ENCODE measurements at regions not wholly inside any gene's neighbourhood (a gene's known extent, or its start where the extent isn't known, plus 50 kb on each side); places are given as distances from the start of the nearest gene placed in this dataset.
"Not testable (repeated sequence)": the region's sequence is repeated elsewhere in the genome, so short reads cannot be mapped to it uniquely, and the experiment has no call there.

DNA sequence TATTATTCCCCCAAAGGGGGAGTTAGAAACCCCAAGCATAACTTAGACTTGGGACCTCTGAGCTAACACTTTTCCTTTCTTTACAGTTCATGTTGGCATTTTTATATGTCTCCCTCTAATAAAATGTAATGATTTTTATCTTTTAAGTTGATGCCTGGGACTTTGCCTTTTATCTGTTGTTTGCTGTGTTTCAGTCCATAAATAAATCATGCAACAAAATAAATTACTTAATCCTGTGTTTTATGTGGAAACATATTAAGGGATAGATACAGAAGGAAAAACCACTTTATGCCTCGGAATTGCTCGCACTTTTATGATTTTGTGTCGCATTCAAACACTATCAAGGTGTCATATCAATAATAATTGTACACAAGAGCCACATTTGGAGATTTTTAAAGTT is 93.7 kb upstream of the TBC1D5 start:
- no peak for TF ChIP-seq JUND (IDR thresholded peaks at IDR 0.05; ENCODE audit: low read depth)
- no peak for DNase-seq (ENCODE audit: low read depth in 1 of 2, low spot score in 1 of 2)
- in situ Hi-C loops (cut with HindIII; ENCODE audit: low pct_unique_long_range_greater_than_20kb, low sequenced_read_pairs): no loop called here

DNA sequence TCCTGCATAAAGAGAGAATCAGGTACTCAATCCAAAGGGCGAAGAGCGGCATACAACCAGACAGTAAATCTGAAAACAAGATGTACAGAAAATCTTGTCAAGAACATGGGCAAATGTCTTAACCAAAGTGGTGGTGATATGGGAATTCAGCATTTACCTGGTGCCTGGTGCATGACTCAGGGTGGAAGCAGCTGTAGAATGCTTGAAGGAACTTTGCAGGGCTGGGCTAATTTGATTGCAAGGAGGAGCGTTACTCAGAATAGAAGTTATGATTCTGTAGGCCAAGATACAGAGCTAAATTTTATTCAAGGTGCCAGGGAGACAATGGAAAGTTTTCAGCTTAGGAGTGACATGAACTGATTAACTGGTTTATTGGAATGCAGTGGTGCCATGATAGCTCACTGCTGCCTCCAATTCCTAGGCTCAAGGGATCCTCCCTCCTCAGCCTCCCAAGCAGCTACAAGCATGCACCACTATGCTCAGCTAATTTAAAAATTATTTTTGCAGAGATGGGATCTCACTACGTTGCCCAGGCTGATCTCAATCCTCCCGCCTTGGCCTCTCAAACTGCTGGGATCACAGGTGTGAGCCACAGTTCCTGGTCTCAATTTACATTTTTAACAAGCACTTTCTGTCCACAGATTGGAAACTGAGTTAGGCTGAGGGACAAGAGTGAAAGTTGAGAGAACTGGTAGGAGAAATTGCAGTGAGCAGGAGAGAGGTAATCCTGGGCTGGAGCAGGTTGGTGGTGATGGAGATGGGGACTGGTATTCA is 91.5 kb upstream of the TBC1D5 start:
- no peak for TF ChIP-seq JUND (IDR thresholded peaks at IDR 0.05; ENCODE audit: low read depth)
- in situ Hi-C loops (cut with HindIII; ENCODE audit: low pct_unique_long_range_greater_than_20kb, low sequenced_read_pairs): no loop called here
- no peak for DNase-seq (ENCODE audit: low read depth in 1 of 2, low spot score in 1 of 2)

DNA sequence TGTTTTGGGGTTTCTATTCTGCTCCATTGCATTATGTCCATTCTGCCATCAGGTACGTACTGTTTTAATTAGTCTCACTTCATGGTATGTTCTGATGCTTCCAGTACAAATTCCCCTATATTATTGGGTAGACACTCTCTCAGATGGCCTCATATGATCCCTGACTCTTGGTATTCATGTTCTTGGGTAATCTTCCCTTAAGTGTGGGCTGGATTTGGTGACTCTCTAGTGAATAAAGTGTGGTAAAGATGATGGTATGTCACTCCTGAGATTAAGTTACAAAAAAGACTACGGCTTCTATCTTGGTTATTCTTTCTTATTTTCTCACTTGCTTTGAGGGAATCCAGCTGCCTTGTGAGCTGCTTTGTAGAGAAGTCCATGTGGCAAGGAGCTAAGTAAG is 89.6 kb upstream of the TBC1D5 start:
- no peak for DNase-seq (ENCODE audit: low read depth in 1 of 2, low spot score in 1 of 2)
- no peak for TF ChIP-seq JUND (IDR thresholded peaks at IDR 0.05; ENCODE audit: low read depth)
- in situ Hi-C loops (cut with HindIII; ENCODE audit: low pct_unique_long_range_greater_than_20kb, low sequenced_read_pairs): no loop called here

DNA sequence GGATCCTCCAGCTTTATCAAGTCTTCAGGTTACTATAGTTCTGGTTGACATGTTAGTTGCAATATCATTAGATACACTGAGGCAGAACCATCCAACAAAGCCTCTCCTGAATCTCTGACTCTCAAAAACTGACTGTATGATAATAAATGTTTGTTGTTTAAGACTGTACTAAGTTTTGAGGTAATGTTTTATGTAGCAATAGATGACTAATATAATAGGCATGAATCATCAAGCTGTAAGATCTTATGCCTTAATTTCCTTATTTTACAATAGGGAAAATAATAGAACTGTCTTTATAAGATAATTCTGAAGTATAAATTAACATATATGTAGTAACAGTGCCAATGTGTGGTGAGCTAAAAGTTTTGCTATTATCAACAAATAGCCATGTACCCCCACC is 88.9 kb upstream of the TBC1D5 start:
- TF ChIP-seq JUND (IDR thresholded peaks at IDR 0.05; ENCODE audit: low read depth): no peak
- in situ Hi-C loops (cut with HindIII; ENCODE audit: low pct_unique_long_range_greater_than_20kb, low sequenced_read_pairs): no loop called here
- DNase-seq (ENCODE audit: low read depth in 1 of 2, low spot score in 1 of 2): no peak

DNA sequence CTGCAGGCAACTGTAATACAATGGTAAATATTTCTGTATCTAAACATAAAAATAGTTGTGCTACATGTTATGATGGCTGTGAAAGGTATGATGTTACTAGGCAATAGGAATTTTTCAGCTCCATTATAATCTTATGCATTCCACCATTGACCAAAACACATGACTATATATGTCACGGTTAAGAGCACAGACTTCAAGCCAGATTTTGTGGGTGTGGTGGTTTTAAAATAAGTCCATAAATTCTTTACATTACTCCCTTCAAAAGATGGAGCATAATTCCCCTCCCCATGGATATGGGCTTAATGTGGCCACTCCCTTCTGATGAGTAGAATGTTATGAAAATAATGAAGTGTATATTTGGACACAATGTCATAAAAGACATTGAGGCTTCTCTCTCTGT is 88.4 kb upstream of the TBC1D5 start:
- TF ChIP-seq JUND (IDR thresholded peaks at IDR 0.05; ENCODE audit: low read depth): no peak
- no peak for DNase-seq (ENCODE audit: low read depth in 1 of 2, low spot score in 1 of 2)
- in situ Hi-C loops (cut with HindIII; ENCODE audit: low pct_unique_long_range_greater_than_20kb, low sequenced_read_pairs): no loop called here

DNA sequence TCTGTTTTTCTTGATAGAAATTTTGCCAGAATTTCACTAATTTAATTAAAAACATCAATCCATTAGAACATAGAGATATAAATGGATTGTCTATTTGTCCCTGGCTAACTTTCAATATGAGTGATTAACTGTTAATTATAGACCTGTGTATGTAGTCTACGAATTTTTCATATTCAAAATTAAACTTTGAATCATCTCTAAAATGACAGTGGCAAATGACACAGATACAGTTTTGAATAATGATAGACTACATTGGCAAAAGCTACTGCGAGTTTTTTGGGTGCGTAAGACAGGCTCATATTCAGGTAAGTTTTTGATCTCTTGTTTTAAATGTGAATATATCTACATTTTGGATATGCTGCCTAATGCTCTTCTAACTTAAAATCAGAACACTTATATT is 86.0 kb upstream of the TBC1D5 start:
- TF ChIP-seq JUND (IDR thresholded peaks at IDR 0.05; ENCODE audit: low read depth): no peak
- no peak for DNase-seq (ENCODE audit: low read depth in 1 of 2, low spot score in 1 of 2)
- in situ Hi-C loops (cut with HindIII; ENCODE audit: low pct_unique_long_range_greater_than_20kb, low sequenced_read_pairs): no loop called here

DNA sequence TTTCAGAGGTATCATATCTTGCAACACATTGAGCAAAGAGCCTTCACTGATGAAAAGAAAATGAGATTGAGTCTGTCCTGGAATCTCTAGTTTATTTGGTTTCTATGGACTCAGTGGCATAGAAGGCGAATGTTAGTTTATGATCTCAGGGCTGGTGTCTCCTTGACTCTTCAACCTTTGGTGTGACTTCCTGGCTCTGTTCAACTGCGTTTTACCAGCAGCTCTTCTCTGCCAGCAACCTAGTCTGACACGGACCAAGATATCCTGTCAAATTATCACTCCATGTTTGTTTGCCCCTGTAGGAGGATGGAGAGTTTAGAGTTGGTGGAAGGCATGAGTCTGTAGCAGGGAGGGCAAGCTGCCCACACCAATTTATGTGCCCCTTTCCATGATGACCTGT is 82.9 kb upstream of the TBC1D5 start:
- TF ChIP-seq JUND (IDR thresholded peaks at IDR 0.05; ENCODE audit: low read depth): no peak
- no peak for DNase-seq (ENCODE audit: low read depth in 1 of 2, low spot score in 1 of 2)
- in situ Hi-C loops (cut with HindIII; ENCODE audit: low pct_unique_long_range_greater_than_20kb, low sequenced_read_pairs): no loop called here

DNA sequence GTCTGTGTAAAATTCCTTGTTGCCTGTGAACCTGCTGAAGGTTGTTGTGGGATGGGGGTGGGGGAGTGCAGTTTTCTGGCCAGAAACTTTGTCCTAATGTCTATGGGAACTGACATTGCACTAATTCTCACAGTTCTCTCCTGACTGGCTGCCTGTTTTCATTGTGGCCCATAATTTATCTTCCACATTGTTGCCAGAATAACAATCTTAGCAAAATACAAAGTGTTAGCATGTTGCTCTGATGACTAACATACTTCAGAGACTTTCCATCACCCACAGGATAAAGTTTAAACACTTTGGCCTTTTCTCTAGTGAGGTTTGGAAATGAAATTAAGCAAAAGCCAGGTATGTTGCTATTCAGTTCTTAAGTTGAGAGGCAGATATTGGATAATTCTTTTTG is 81.4 kb upstream of the TBC1D5 start:
- no peak for TF ChIP-seq JUND (IDR thresholded peaks at IDR 0.05; ENCODE audit: low read depth)
- no peak for DNase-seq (ENCODE audit: low read depth in 1 of 2, low spot score in 1 of 2)
- in situ Hi-C loops (cut with HindIII; ENCODE audit: low pct_unique_long_range_greater_than_20kb, low sequenced_read_pairs): no loop called here

DNA sequence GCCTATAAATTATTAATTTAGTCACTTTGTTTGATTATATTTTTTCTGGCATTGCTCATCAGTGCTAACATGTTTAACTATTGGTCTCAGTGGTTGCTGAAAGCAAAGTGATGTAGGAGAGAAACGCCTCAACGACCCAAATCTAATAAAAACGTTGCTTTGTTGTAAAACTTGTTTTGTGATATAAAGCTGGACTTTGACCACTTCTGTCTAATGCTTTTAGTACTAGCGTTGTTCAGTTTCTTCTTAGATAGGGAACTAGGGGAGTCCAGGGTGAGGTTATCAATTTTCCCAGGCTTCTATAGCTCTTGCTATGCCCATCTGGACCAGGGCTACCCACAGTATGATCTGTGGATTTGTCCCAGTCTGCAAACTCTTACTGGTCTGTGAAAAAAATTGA is 80.6 kb upstream of the TBC1D5 start:
- no peak for TF ChIP-seq JUND (IDR thresholded peaks at IDR 0.05; ENCODE audit: low read depth)
- no peak for DNase-seq (ENCODE audit: low read depth in 1 of 2, low spot score in 1 of 2)
- in situ Hi-C loops (cut with HindIII; ENCODE audit: low pct_unique_long_range_greater_than_20kb, low sequenced_read_pairs): no loop called here

DNA sequence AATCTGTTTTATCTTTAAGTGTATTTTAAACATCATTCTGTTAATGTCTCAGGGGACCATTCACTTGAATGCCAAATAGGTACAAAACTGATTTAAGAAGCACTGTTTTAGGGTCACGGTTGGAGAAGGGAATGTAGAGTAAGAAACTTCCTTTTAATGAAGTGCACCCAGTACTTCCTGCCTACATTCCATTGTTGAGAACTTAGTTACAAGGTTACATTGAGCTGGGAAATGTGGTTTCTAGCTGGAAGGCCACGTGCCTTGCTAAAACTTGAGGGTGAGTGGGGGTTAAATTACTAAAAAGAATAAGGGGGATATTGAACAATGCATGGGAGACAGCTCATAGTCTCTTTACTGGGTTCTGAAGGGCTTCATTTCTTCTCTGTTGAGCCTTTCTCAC is 78.3 kb upstream of the TBC1D5 start:
- in situ Hi-C loops (cut with HindIII; ENCODE audit: low pct_unique_long_range_greater_than_20kb, low sequenced_read_pairs): no loop called here
- no peak for TF ChIP-seq JUND (IDR thresholded peaks at IDR 0.05; ENCODE audit: low read depth)

DNA sequence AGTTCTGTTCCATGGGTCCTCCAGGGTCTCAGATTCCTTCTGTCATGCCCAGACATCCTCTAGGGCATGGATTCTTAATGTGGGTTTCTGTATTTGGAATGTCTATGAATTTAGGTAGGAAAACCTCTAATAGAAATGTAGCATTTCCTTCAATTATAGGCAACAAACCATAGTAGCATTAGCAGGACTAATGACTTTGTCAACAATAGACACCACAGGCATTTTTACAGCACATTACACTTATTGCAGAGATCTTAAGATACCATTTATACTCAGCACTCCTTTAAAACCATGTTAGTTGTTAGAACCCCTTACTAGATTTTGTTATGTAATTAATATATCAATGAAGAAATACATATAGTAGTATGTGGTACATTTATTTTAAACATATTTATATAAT is 77.8 kb upstream of the TBC1D5 start:
- in situ Hi-C loops (cut with HindIII; ENCODE audit: low pct_unique_long_range_greater_than_20kb, low sequenced_read_pairs): no loop called here
- DNase-seq (ENCODE audit: low read depth in 1 of 2, low spot score in 1 of 2): peak; percentile 13 to 27
- TF ChIP-seq JUND (IDR thresholded peaks at IDR 0.05; ENCODE audit: low read depth): no peak

More for the DNA sequence above, 78.3 kb upstream of the TBC1D5 start:
- DNase-seq (ENCODE audit: low read depth in 1 of 2, low spot score in 1 of 2): peak; percentile 23 to 27

DNA sequence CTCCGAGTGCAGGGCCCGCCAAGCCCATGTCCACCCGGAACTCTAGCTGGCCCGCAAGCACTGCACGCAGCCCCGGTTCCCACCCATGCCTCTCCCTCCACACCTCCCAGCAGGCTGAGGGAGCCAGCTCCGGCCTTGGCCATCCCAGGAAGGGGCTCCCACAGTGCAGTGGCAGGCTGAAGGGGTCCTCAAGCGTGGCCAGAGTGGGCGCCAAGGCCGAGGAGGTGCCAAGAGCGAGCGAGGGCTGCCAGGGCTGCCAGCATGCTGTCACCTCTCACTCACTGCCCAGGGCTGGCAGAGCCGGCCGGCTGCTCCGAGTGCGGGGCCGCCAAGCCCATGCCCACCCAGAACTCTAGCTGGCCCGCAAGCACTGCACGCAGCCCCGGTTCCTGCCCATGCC is 75.5 kb upstream of the TBC1D5 start:
- DNase-seq (ENCODE audit: low read depth in 1 of 2, low spot score in 1 of 2); in situ Hi-C loops (cut with HindIII; ENCODE audit: low pct_unique_long_range_greater_than_20kb, low sequenced_read_pairs): not testable (repeated sequence)

DNA sequence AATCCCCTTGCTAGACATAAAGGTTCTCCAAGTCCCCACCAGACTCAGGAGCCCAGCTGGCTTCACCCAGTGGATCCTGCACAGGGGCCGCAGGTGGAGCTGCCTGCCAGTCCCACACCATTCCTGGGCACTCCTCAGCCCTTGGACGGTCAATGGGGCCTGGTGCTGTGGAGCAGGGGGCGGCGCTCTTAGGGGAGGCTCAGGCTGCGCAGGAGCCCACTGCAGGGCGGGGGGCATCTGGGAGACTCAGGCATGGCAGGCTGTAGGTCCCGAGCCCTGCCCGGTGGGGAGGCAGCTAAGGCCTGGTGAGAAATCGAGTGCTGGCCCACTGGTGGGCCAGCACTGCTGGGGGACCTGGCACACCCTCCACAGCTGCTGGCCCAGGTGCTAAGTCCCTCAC is 75.1 kb upstream of the TBC1D5 start:
- in situ Hi-C loops (cut with HindIII; ENCODE audit: low pct_unique_long_range_greater_than_20kb, low sequenced_read_pairs): no loop called here
- TF ChIP-seq JUND (IDR thresholded peaks at IDR 0.05; ENCODE audit: low read depth): no peak
- DNase-seq (ENCODE audit: low read depth in 1 of 2, low spot score in 1 of 2): no peak

DNA sequence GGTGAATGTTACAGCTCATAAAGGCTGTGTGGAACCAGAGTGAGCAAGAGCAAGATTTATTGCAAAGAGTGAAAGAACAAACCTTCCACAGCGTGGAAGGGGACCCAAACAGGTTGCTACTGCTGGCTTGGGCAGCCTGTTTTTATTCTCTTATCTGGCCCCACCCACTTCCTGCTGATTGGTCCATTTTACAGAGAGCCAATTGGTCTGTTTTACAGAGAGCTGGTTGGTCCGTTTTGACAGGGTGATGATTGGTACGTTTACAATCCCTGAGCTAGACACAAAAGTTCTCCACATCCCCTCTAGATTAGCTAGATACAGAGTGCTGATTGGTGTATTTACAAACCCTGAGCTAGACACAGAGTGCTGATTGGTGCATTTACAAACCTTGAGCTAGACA is 74.4 kb upstream of the TBC1D5 start:
- in situ Hi-C loops (cut with HindIII; ENCODE audit: low pct_unique_long_range_greater_than_20kb, low sequenced_read_pairs); DNase-seq (ENCODE audit: low read depth in 1 of 2, low spot score in 1 of 2): not testable (repeated sequence)

DNA sequence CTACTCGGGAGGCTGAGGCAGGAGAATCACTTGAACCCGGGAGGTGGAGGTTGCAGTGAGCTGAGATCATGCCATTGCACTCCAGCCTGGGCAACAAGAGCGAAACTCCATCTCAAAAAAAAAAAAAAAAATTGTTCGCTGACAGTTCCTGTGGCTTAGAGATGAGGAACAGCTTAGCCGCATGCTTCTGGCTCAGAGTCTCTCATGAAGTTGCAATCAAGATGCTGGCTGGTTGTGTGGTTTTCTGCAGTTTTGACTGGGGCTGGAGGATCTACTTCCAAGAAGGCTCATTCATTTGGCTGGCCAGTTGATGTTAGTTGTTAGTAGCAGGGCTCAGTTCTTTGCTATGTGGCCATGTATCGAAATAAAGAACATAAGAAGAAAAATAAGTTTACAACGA is 69.9 kb upstream of the TBC1D5 start:
- in situ Hi-C loops (cut with HindIII; ENCODE audit: low pct_unique_long_range_greater_than_20kb, low sequenced_read_pairs); DNase-seq (ENCODE audit: low read depth in 1 of 2, low spot score in 1 of 2): not testable (repeated sequence)

Data from T47D (cell line).